ENCODE measurements at regions not wholly inside any gene's neighbourhood (a gene's known extent, or its start where the extent isn't known, plus 50 kb on each side); places are given as distances from the start of the nearest gene placed in this dataset.
"Not testable (repeated sequence)": the region's sequence is repeated elsewhere in the genome, so short reads cannot be mapped to it uniquely, and the experiment has no call there.

GRCh38 chr1:221567859-221568507 lies 173.9 kb downstream of the DUSP10 start:
- peak; percentile 8 for DNase-seq (ENCODE audit: low read depth)
- H3K4me3 ChIP-seq (replicated peaks; ENCODE audit: low read depth, low read length) = no peak overlapping the region
- no peak for TF ChIP-seq CTCF (IDR thresholded peaks at IDR 0.05; ENCODE audit: low read length, missing control alignments)

GRCh38 chr1:221573756-221574155 lies 168.1 kb downstream of the DUSP10 start:
- no peak overlapping the region for H3K4me3 ChIP-seq (replicated peaks; ENCODE audit: low read depth, low read length)
- TF ChIP-seq CTCF (IDR thresholded peaks at IDR 0.05; ENCODE audit: low read length, missing control alignments) = no peak

GRCh38 chr1:221574529-221574928 lies 167.4 kb downstream of the DUSP10 start:
- no peak for TF ChIP-seq CTCF (IDR thresholded peaks at IDR 0.05; ENCODE audit: low read length, missing control alignments)
- H3K4me3 ChIP-seq (replicated peaks; ENCODE audit: low read depth, low read length) = no peak overlapping the region
- no peak for DNase-seq (ENCODE audit: low read depth)

More at GRCh38 chr1:221573756-221574155, 168.1 kb downstream of the DUSP10 start:
- no peak for DNase-seq (ENCODE audit: low read depth)

GRCh38 chr1:221575605-221576004 lies 166.3 kb downstream of the DUSP10 start:
- DNase-seq (ENCODE audit: low read depth) = peak; percentile 46
- no peak for TF ChIP-seq CTCF (IDR thresholded peaks at IDR 0.05; ENCODE audit: low read length, missing control alignments)
- H3K4me3 ChIP-seq (replicated peaks; ENCODE audit: low read depth, low read length) = no peak overlapping the region

- peak; percentile 37 for DNase-seq (ENCODE audit: low read depth)
- no peak for TF ChIP-seq CTCF (IDR thresholded peaks at IDR 0.05; ENCODE audit: low read length, missing control alignments)
- no peak overlapping the region for H3K4me3 ChIP-seq (replicated peaks; ENCODE audit: low read depth, low read length)
Measured at GRCh38 chr1:221576268-221576667, 165.6 kb downstream of the DUSP10 start.

- no peak for TF ChIP-seq CTCF (IDR thresholded peaks at IDR 0.05; ENCODE audit: low read length, missing control alignments)
- DNase-seq (ENCODE audit: low read depth) = no peak
Measured at GRCh38 chr1:221583465-221583864, 158.4 kb downstream of the DUSP10 start.

GRCh38 chr1:221587013-221587412 lies 154.9 kb downstream of the DUSP10 start:
- DNase-seq (ENCODE audit: low read depth); H3K4me3 ChIP-seq (replicated peaks; ENCODE audit: low read depth, low read length): not testable (repeated sequence)

More at GRCh38 chr1:221583465-221583864, 158.4 kb downstream of the DUSP10 start:
- H3K4me3 ChIP-seq (replicated peaks; ENCODE audit: low read depth, low read length) = no peak overlapping the region

- not testable (repeated sequence) for H3K4me3 ChIP-seq (replicated peaks; ENCODE audit: low read depth, low read length); DNase-seq (ENCODE audit: low read depth)
Measured at GRCh38 chr1:221591250-221591649, 150.6 kb downstream of the DUSP10 start.

Measured in fibroblast of pulmonary artery (primary cell).